ENCODE measurements at regions not wholly inside any gene's neighbourhood (a gene's known extent, or its start where the extent isn't known, plus 50 kb on each side); places are given as distances from the start of the nearest gene placed in this dataset.

DNA sequence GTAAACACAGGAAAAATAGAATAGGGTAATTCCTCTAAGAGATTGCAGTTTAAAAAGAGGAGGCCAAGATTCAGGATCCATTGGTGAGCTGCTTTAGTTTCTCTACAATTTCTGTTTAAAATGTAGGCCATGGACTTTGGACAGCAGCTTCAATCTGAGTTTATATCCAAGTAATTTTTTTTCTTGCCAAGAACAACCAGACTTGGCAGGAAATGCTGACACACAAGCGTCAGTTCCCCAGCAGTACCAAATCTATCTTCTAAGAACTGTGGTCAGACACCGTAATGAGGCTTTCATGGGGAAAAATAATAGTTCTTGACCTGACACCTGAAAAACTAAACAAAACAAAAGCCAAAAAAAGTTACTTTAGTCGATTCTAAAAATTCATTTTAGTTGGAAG, 528.8 kb downstream of the CSNK1G3 start:
- no peak for TF ChIP-seq CTCF (IDR thresholded peaks at IDR 0.05)
- TF ChIP-seq POLR2A (IDR thresholded peaks at IDR 0.05) = no peak

All from lower leg skin (tissue), 3 donors.